Subcutaneous abdominal adipose tissue (tissue), 5 donors: ENCODE measurements at regions not wholly inside any gene's neighbourhood (a gene's known extent, or its start where the extent isn't known, plus 50 kb on each side); places are given as distances from the start of the nearest gene placed in this dataset.
"Not testable (repeated sequence)": the region's sequence is repeated elsewhere in the genome, so short reads cannot be mapped to it uniquely, and the experiment has no call there.

ENCODE experiments used
- H3K27ac ChIP-seq: one replicate; pipeline ENCODE4 v1.7.0; 2013; ENCODE audit warnings: low read depth, mild to moderate bottlenecking, inconsistent platforms, low read length, moderate library complexity
- H3K27me3 ChIP-seq, 5 donors: one replicate each; pipeline ENCODE4 v1.7.0; 2013; ENCODE audit warnings: low read length in 5 of 5, inconsistent platforms in 1 of 5; ENCODE audit not compliant: control insufficient read depth in 5 of 5, insufficient read depth in 4 of 5
- H3K36me3 ChIP-seq, 5 donors: one replicate each; pipeline ENCODE4 v1.7.0; 2013; ENCODE audit warnings: low read length in 5 of 5; ENCODE audit not compliant: control insufficient read depth in 5 of 5, insufficient read depth in 5 of 5
- H3K4me1 ChIP-seq, 5 donors: one replicate each; pipeline ENCODE4 v1.7.0; 2013; ENCODE audit warnings: low read length in 5 of 5, mild to moderate bottlenecking in 3 of 5, moderate library complexity in 1 of 5; ENCODE audit not compliant: control insufficient read depth in 5 of 5, insufficient read depth in 5 of 5
- H3K4me3 ChIP-seq, 5 donors: one replicate each; pipeline ENCODE4 v1.7.0; 2013; ENCODE audit warnings: low read length in 5 of 5, low read depth in 1 of 5
- H3K9ac ChIP-seq, 5 donors: one replicate each; pipeline ENCODE4 v1.7.0; 2013; ENCODE audit warnings: low read length in 5 of 5, mild to moderate bottlenecking in 4 of 5, moderate library complexity in 3 of 5
- H3K9me3 ChIP-seq, 5 donors: one replicate each; pipeline ENCODE4 v1.7.0; 2013; ENCODE audit warnings: low read length in 5 of 5; ENCODE audit not compliant: control insufficient read depth in 5 of 5
- donor health status: healthy.
- donor health status: healthy.
- donor health status: healthy.
- donor health status: healthy.
- donor health status: healthy.

DNA sequence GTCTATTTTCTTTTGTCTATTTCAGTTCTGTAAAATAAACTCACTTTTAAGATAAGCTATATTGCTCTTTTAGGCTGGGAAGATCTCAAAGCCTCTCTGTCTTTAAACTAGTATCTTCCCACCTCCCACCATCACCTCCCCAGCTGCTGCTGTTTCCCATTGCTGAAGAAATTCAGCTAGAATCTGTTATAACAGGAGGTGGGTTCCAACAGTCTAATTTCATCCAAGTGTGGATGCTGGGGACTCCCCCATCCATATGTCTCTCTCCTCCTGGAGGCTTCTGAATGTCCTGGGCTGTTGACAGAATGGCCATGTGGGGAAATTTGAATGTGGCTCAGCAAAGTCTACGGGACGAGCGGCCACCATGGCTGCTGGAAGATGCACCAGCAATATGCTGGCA, 301.0 kb downstream of the RASEF start:
- H3K36me3 ChIP-seq, result no peaks in the 10 kb centered on the region
- no peak overlapping the region for H3K9ac ChIP-seq
- H3K9me3 ChIP-seq, result no peaks in the 10 kb centered on the region
- no peak overlapping the region for H3K27ac ChIP-seq
- H3K27me3 ChIP-seq, result no peaks in the 10 kb centered on the region
- no peaks in the 10 kb centered on the region for H3K4me1 ChIP-seq
- no peak overlapping the region for H3K4me3 ChIP-seq

GRCh38 chr9:82763656-82764055, 299.3 kb downstream of the RASEF start:
- Histone ChIP-seq H3K36me3 (no peaks in the 10 kb centered on the region), H3K4me3 (no peak overlapping the region), H3K4me1 (no peaks in the 10 kb centered on the region), H3K9me3 (no peaks in the 10 kb centered on the region), H3K27ac (no peak overlapping the region), H3K27me3 (no peaks in the 10 kb centered on the region), H3K9ac (no peak overlapping the region)

- no peak overlapping the region for H3K4me3 ChIP-seq
- H3K4me1 ChIP-seq, result no peaks in the 10 kb centered on the region
- H3K27ac ChIP-seq, result no peak overlapping the region
- H3K9me3 ChIP-seq, result no peaks in the 10 kb centered on the region
- no peak overlapping the region for H3K9ac ChIP-seq
- H3K27me3 ChIP-seq, result no peaks in the 10 kb centered on the region
- H3K36me3 ChIP-seq, result no peaks in the 10 kb centered on the region
Observed at GRCh38 chr9:82764061-82764668, 298.8 kb downstream of the RASEF start.

DNA sequence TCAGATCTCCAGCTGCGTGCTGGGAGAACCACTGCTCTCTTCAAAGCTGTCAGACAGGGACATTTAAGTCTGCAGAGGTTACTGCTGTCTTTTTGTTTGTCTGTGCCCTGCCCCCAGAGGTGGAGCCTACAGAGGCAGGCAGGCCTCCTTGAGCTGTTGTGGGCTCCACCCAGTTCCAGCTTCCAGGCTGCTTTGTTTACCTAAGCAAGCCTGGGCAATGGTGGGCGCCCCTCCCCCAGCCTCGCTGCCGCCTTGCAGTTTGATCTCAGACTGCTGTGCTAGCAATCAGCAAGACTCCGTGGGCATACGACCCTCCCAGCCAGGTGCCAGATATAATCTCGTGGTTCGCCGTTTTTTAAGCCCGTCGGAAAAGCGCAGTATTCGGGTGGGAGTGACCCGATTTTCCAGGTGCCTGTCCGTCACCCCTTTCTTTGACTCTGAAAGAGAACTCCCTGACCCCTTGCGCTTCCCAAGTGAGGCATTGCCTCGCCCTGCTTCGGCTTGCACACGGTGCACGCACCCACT, 288.2 kb downstream of the RASEF start:
- not testable (repeated sequence) for H3K4me1 ChIP-seq, H3K9me3 ChIP-seq, H3K36me3 ChIP-seq, H3K9ac ChIP-seq, H3K4me3 ChIP-seq, H3K27ac ChIP-seq, H3K27me3 ChIP-seq

DNA sequence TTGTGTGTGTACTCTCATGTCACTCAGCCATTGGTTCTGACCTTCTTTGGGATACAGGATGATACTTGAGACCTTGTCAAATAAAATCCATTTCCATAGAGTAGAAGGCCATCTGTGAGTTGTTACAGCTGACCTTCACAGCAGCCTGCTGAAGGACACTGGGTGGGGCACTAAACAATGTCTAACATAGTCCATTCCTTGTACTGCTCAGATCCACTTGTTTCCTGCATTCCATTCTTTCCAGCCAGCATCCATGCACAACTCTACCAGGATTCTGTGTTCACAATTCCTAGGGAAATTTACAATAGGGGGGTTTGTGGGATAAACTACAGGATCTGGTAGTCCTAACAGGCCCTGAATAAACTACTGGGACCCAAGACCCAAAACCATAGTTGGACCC, 286.4 kb downstream of the RASEF start:
- no peak overlapping the region for H3K9ac ChIP-seq
- no peaks in the 10 kb centered on the region for H3K36me3 ChIP-seq
- H3K27me3 ChIP-seq, result no peaks in the 10 kb centered on the region
- H3K9me3 ChIP-seq, result peaks cover 0 to 3% (median 0%) of the 10 kb centered on the region in 5 donors
- H3K4me3 ChIP-seq, result no peak overlapping the region
- H3K27ac ChIP-seq, result no peak overlapping the region
- no peaks in the 10 kb centered on the region for H3K4me1 ChIP-seq

DNA sequence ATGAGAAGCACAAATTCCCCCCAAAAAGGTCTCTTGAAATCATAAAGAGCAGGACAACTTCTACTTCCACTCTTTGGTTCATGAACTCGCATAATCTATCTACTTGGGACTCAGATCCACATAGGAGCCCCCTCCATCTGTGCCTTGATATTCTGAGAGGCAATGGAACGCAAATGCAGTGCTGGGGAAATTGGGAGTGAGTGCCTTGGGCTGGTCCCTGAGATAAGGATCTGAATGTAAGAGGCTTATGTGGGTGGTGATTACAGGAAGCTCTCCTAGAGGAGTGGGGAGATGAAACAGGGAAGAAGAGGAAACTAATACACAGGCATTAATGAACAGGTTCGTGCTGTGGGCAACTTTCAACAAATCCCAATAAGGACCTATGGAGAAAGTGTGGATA, 285.6 kb downstream of the RASEF start:
- H3K9me3 ChIP-seq, result peaks cover 0 to 3% (median 0%) of the 10 kb centered on the region in 5 donors
- H3K4me1 ChIP-seq, result no peaks in the 10 kb centered on the region
- H3K4me3 ChIP-seq, result no peak overlapping the region
- no peaks in the 10 kb centered on the region for H3K36me3 ChIP-seq
- H3K27ac ChIP-seq, result no peak overlapping the region
- no peak overlapping the region for H3K9ac ChIP-seq
- no peaks in the 10 kb centered on the region for H3K27me3 ChIP-seq

DNA sequence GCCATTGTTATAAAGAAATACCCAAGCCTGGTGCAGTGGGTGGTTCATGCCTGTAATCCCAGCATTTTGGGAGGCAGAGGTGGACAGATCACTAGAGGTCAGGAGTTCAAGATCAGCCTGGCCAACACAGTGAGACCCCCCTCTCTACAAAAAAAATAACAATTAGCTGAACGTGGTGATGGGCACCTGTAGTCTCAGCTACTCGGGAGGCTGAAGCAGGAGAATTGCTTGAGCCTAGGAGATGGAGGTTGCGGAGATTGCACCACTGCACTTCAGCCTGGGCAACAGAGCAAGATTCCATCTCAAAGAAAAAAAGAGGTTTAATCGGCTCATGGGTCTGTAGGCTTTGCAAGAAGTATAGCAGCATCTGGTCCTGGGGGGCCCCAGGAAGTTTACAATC, 284.0 kb downstream of the RASEF start:
- H3K27ac ChIP-seq, H3K4me1 ChIP-seq, H3K9ac ChIP-seq, H3K9me3 ChIP-seq, H3K36me3 ChIP-seq, H3K27me3 ChIP-seq, H3K4me3 ChIP-seq: not testable (repeated sequence)

- H3K9ac ChIP-seq, result no peak overlapping the region
- peaks cover 0 to 5% (median 0%) of the 10 kb centered on the region in 5 donors for H3K9me3 ChIP-seq
- no peaks in the 10 kb centered on the region for H3K36me3 ChIP-seq
- no peak overlapping the region for H3K27ac ChIP-seq
- no peaks in the 10 kb centered on the region for H3K4me1 ChIP-seq
- H3K27me3 ChIP-seq, result no peaks in the 10 kb centered on the region
- H3K4me3 ChIP-seq, result no peak overlapping the region
Observed at GRCh38 chr9:82780017-82780416, 282.9 kb downstream of the RASEF start.

DNA sequence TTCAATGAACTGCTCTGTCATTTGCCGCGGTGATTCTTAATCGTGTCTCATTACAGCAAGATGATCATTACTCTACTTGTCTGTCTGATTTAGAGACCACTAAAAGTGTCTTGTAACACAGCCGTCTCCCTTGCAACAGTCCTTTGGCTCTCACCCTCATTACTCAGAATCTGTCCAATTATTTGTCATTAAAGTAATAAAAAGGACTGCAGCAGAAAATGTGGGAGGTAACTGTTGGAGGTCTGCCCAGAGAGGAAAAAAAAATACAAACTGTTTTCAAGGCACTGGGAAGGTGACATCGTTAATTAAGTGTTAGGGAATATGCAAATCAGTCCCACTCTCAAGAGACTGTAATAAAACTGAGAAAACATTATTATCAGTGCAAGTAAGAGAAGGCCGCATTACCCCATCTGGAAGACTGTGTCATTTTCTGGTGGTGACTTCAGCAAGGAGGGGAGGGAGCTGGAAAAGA, 281.0 kb downstream of the RASEF start:
- no peak overlapping the region for H3K27ac ChIP-seq
- H3K4me1 ChIP-seq, result no peaks in the 10 kb centered on the region
- H3K4me3 ChIP-seq, result no peak overlapping the region
- H3K27me3 ChIP-seq, result no peaks in the 10 kb centered on the region
- no peaks in the 10 kb centered on the region for H3K36me3 ChIP-seq
- H3K9ac ChIP-seq, result no peak overlapping the region
- peaks cover 0 to 5% (median 3%) of the 10 kb centered on the region in 5 donors for H3K9me3 ChIP-seq

DNA sequence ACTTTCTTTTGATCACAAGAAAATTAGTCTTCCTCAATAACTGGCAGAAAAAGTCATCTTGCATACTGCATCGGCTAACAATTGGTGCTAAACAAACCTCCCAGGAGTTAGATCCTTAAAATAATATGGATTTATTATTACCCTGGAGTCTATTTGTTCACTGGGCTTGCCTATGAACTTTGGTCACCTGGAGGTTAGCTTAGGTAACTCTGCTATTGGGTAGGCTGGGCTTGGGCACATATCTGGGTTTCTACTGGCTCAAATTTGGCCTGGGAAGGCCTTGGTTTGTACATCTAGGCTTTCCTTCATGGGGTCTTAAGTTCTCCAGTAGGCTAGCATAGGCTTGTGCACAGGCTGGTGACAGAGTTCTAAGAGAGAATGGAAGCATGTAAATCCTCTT, 279.9 kb downstream of the RASEF start:
- Histone ChIP-seq H3K9me3 (peaks cover 0 to 5% (median 3%) of the 10 kb centered on the region in 5 donors), H3K4me3 (no peak overlapping the region), H3K9ac (no peak overlapping the region), H3K27me3 (no peaks in the 10 kb centered on the region), H3K27ac (no peak overlapping the region), H3K36me3 (no peaks in the 10 kb centered on the region), H3K4me1 (no peaks in the 10 kb centered on the region)
